ENCODE measurements at regions not wholly inside any gene's neighbourhood (a gene's known extent, or its start where the extent isn't known, plus 50 kb on each side); places are given as distances from the start of the nearest gene placed in this dataset.

DNA sequence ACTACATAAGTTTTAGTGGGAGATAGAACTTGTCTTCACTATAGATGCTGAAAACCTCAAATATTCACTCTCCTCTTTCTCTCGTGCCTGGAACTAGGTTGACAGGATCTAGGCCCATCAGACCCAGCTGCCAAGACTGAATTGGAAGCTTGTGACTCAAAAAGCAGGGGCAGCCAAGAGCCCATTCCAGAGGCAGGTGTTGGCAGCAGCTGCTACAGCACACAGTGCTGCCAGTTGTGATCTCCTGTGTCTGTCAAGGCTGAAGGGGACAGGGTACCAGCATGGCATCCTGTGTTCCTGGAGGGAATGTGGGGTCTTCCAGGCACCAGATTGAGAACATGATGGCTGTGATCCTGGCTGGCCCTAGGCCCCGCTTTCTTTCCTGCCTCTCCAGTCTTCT, 92.5 kb upstream of the MB21D2 start:
- no peak for TF ChIP-seq CTCF (conservative IDR thresholded peaks at IDR 0.05)
- no peak for TF ChIP-seq EZH2 (IDR thresholded peaks at IDR 0.05; ENCODE audit: low read depth)

Measured in PC-9 (cell line).